HepG2 (cell line): ENCODE measurements at regions not wholly inside any gene's neighbourhood (a gene's known extent, or its start where the extent isn't known, plus 50 kb on each side); places are given as distances from the start of the nearest gene placed in this dataset.
"Not testable (repeated sequence)": the region's sequence is repeated elsewhere in the genome, so short reads cannot be mapped to it uniquely, and the experiment has no call there.

Source experiments
- ATAC-seq: fragments of 200-7000 bp; cut with Tn5 transposase; 3 replicates; pipeline ENCODE4 v1.9.1; 2020; ENCODE audit warnings: mild to moderate bottlenecking, moderate library complexity
- BruUV-seq: library from RNA; stranded (reverse); fragments of 400-500 nt; replicated peaks from 2 replicates; lab custom pipeline; 2021; lab: Mats Ljungman, UMichigan
- CTCF ChIA-PET: fragments of 300-600 bp; formaldehyde crosslinking; extraction: SDS; loops from one replicate; lab custom pipeline; 2021; ENCODE audit warnings: low total read pairs, inconsistent platforms, low intra/inter-chr PET ratio; lab: Yijun Ruan, JAX
- POLR2A ChIA-PET: fragments of 350-600 bp; sonication (Branson Sonifier 250); formaldehyde crosslinking; loops from one replicate; lab custom pipeline; 2020; ENCODE audit warnings: antibody characterized with exemption, inconsistent platforms; lab: Yijun Ruan, JAX
- DNase-seq: peaks from one replicate; pipeline ENCODE4 v3.0.0-alpha.2; 2015; ENCODE audit warnings: low spot score
- FAIRE-seq: peaks from 3 replicates; lab custom pipeline; 2011; peaks lifted over from hg19 to GRCh38; lab: Jason Lieb, UNC
- H2AFZ ChIP-seq: one replicate; pipeline ENCODE4 v1.6.1; 2011; ENCODE audit warnings: low read length, inconsistent platforms
- H3K27ac ChIP-seq: fragments of 300-600 bp; 3 replicates; pipeline ENCODE4 v1.8.0; 2011; ENCODE audit warnings: mixed run types, mild to moderate bottlenecking, mixed read lengths, low read length, inconsistent platforms; ENCODE audit not compliant: insufficient read depth; ENCODE audit errors: extremely low read length
- H3K27me3 ChIP-seq, 2 experiments: fragments of 200-600 bp in 1 of 2; 2 replicates in 1 of 2; 3 replicates in 1 of 2; pipeline versions ENCODE4 v1.6.0 to v1.8.0; 2011; ENCODE audit warnings: low read length in 2 of 2, mild to moderate bottlenecking in 2 of 2, moderate library complexity in 2 of 2, inconsistent platforms in 1 of 2; ENCODE audit not compliant: insufficient read depth in 2 of 2, control insufficient read depth in 1 of 2
- H3K36me3 ChIP-seq, 2 experiments: fragments of 200-600 bp in 1 of 2; replicated peaks in 1 of 2; 2 replicates in 1 of 2; 3 replicates in 1 of 2; pipeline versions ENCODE4 v1.5.1 to v1.8.0; 2011; ENCODE audit warnings: low read length in 2 of 2, inconsistent platforms in 1 of 2; ENCODE audit not compliant: insufficient read depth in 2 of 2, control insufficient read depth in 1 of 2
- H3K4me1 ChIP-seq: 2 replicates; pipeline ENCODE4 v1.5.1; 2012; ENCODE audit warnings: low read length, inconsistent platforms; ENCODE audit not compliant: insufficient read depth
- H3K4me2 ChIP-seq: 2 replicates; pipeline ENCODE4 v1.6.0; 2011; ENCODE audit warnings: low read depth, low read length, inconsistent platforms
- H3K4me3 ChIP-seq, 3 experiments: fragments of 200-600 bp in 1 of 3; sonication (generic), shearing (Covaris generic) in 1 of 3; replicated peaks in 1 of 3; 2 replicates each; pipeline ENCODE4 v1.5.1; 2011 to 2016; ENCODE audit warnings: low read length in 3 of 3, inconsistent platforms in 2 of 3, low read depth in 2 of 3, mild to moderate bottlenecking in 2 of 3, control low read depth in 1 of 3, mixed read lengths in 1 of 3; ENCODE audit not compliant: insufficient read depth in 1 of 3
- H3K79me2 ChIP-seq: one replicate; pipeline ENCODE4 v1.6.1; 2011; ENCODE audit warnings: low read length, inconsistent platforms; ENCODE audit not compliant: insufficient read depth
- H3K9ac ChIP-seq: 2 replicates; pipeline ENCODE4 v1.6.0; 2011; ENCODE audit warnings: mild to moderate bottlenecking, low read depth, low read length, inconsistent platforms; ENCODE audit not compliant: insufficient read depth
- H3K9me3 ChIP-seq: 2 replicates; pipeline ENCODE4 v1.5.1; 2012; ENCODE audit warnings: mild to moderate bottlenecking, low read length
- H4K20me1 ChIP-seq: 2 replicates; pipeline ENCODE4 v1.6.0; 2011; ENCODE audit warnings: inconsistent platforms, mild to moderate bottlenecking, low read length, moderate library complexity; ENCODE audit not compliant: insufficient read depth
- WGBS: methylation state at CpG from one replicate; pipeline ENCODE4 v1.1.6; 2017; ENCODE audit warnings: low lambda C conversion rate; 5-methylcytosine and 5-hydroxymethylcytosine counted together
- in situ Hi-C: cut with HindIII; loops from 2 replicates; pipeline ENCODE4 v1.10.0; 2017; ENCODE audit warnings: low pct_unique_long_range_greater_than_20kb; ENCODE audit not compliant: extremely low pct_ligation_motif_present
- intact Hi-C: fragments of 100-400 bp; cut with micrococcal nuclease; formaldehyde crosslinking; loops from one replicate; pipeline ENCODE4 v1.10.0; 2022; ENCODE audit not compliant: unreplicated experiment

DNA sequence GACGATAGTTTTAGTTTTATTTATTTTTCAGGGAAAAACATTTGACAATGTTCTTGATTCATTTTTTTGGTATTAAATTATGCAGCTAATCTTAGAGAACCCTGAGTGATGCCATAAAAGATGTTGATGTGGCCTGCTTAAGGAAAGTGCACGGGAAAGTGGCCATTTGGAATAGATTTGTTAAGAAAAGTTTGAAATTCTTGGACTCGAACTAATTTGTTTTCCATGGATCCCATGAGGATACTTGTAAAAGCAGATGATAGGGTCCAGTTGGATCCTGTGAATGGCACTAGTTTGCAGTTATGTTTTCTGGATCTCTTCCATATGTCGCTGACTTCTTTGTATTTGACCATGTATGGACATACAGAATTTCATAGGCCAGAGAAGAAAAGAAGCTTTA, 114.2 kb upstream of the FBXO28 start:
- ATAC-seq, H3K4me2 ChIP-seq, POLR2A ChIA-PET, FAIRE-seq, H3K27ac ChIP-seq, H2AFZ ChIP-seq, H4K20me1 ChIP-seq, CTCF ChIA-PET, in situ Hi-C loops, H3K4me3 ChIP-seq, H3K9me3 ChIP-seq, H3K79me2 ChIP-seq, H3K27me3 ChIP-seq, BruUV-seq, H3K9ac ChIP-seq, H3K36me3 ChIP-seq, DNase-seq, H3K4me1 ChIP-seq, intact Hi-C loops: not testable (repeated sequence)
- 94% methylated on average over 4 of the region's 4 CpGs for WGBS

DNA sequence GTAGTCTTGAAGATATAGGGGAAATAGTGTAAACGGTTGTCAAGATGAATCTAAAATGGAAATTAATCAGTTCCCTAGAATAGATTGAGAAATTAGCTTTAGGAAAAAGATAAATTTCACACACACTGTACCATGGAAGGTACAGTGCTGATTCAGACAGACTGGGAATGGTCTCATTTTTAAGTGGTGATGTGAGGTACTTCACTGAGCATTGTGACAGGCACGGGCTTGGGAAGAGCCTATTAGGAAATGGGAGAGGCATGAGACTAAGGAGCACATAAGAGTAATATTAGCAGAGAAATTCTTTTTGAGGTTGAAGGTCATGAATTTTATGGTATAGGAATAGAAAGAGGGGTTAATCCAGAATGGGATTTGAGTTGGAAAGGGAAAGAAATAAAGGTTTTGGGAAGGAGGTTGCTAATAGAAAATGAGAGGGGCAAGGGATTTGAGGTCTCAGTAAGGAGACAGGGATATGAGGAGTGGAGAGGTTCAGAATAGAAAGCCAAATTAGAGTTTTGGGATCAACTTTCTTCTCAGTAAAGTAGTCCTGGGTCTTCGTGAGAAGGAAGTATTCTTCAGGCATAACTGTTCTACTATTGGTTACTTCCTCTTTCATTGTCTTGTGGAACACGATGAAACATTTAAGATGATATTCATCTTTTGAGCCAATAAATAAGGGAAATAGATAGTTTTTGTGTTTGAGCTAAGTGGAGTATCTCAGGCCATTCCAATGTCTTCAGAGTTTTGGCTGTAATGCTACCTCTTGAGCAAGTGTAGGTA, 115.0 kb upstream of the FBXO28 start:
- H3K36me3 ChIP-seq, H3K79me2 ChIP-seq, H3K9me3 ChIP-seq, H4K20me1 ChIP-seq, CTCF ChIA-PET, H3K27ac ChIP-seq, BruUV-seq, H3K4me1 ChIP-seq, H3K27me3 ChIP-seq, FAIRE-seq, in situ Hi-C loops, H2AFZ ChIP-seq, H3K4me3 ChIP-seq, H3K9ac ChIP-seq, POLR2A ChIA-PET, DNase-seq, H3K4me2 ChIP-seq, intact Hi-C loops: not testable (repeated sequence)
- peak; percentile 69; the same call in 2 of the 3 replicates for ATAC-seq
- WGBS = 92% methylated on average over 3 of the region's 4 CpGs

DNA sequence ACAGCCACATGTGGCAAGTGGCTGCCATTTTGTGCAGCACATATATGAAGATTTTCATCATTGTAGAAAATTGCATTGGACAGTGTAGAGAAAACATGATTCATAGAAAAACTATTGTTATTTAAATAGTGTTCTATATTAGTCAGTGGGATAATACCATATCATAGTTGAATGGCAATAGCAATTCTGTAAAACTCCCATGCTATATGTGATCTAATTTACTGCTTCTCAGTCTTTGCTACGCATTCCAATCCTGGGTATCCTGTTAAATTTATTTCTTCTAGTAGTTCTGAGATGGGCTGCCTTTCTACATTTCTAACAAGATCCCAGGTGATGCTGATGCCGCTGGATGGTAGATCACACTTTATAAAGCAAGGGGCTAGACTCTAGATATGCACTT, 117.5 kb upstream of the FBXO28 start:
- H3K9me3 ChIP-seq, BruUV-seq, CTCF ChIA-PET, H3K27me3 ChIP-seq, H2AFZ ChIP-seq, H3K79me2 ChIP-seq, H3K9ac ChIP-seq, H3K4me2 ChIP-seq, ATAC-seq, H3K4me3 ChIP-seq, intact Hi-C loops, H4K20me1 ChIP-seq, in situ Hi-C loops, POLR2A ChIA-PET, DNase-seq, H3K4me1 ChIP-seq, FAIRE-seq, H3K27ac ChIP-seq, H3K36me3 ChIP-seq: not testable (repeated sequence)
- WGBS = 94% methylated on average over 1 of the region's 2 CpGs
